ENCODE measurements at regions not wholly inside any gene's neighbourhood (a gene's known extent, or its start where the extent isn't known, plus 50 kb on each side); places are given as distances from the start of the nearest gene placed in this dataset.

DNA sequence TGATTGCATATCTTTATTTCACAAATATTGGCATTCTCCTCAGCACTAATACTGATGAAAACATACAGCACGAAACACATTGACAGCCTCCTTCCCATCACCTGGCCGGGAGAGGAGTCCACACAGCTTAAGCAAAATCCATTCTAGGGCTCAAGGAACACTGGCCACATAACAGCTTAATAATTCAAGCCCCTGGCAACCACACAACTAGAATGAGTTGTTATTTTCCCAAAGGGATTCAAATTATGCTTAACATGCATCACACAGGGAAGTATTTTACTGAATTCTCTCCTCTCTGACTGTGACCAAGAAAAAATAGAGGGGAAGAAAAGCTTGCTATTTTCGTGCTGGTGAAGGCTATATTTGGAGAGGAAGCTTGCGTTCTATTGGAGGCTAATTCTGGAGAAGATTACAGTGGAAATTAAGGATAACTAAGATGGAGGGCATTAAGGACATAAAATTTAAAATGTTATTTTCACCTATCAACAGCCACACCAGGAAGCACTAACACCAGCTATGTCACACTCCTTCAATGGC, 198.5 kb downstream of the ADGRG6 start:
- DNase-seq (ENCODE audit: low spot score), result no peak

DNA sequence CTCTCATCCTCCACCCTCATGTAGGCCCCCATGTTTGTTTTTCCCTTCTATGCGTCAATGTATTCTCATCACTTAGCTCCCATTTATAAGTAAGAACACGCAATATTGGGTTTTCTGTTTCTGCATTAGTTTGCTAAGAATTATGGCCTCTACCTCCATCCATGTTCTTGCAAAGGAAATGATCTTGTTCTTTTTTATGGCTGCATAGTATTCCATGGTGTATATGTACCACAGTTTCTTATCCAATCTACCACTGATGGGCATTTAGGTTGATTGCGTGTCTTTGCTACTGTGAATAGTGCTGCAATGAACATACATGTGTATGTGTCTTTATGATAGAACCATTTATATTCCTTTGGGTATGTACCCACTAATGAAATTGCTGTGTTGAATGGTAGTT, 200.0 kb downstream of the ADGRG6 start:
- no peak for DNase-seq (ENCODE audit: low spot score)

DNA sequence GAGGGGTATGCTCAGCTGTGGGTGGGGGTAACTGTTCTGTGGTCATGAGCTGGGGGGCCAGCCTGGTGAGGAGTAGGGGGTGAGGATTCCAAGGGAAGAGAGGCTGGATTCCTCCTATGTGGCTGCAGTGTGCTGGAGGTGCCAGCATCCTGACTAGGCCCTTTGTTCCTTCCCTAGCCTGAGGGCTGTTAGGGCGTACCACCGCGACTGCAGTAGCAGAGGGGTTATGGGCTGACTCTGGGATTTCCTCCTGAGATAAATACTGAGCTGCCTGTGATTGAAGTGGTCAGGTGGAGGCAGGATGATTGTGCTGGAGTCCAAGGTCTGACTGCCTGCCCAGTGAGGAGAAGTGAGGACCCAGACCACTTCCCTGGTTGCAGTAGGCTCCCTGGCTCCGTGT, 205.3 kb downstream of the ADGRG6 start:
- no peak for DNase-seq (ENCODE audit: low spot score)

- no peak for DNase-seq (ENCODE audit: low spot score)
Observed at GRCh38 chr6:142510211-142510610, 208.4 kb downstream of the ADGRG6 start.

DNA sequence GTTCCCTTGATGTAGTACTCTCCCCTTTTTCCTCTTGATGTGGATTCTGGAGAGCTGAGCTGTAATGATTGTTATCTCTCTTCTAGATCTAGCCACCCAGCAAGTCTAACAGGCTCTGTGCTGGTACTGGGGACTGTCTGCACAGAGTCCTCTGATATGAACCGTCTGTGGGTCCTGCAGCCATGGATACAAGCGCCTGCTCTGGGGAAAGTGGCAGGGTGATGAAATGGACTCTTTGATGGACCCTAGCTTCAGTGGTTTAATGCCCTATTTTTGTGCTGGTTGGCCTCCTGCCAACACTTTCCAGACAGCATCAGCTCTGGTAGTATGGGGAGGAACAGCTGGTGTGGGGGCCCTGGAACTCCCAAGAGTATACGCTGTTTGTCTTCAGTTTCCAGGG, 216.3 kb downstream of the ADGRG6 start:
- no peak for DNase-seq (ENCODE audit: low spot score)

- no peak for DNase-seq (ENCODE audit: low spot score)
Observed at GRCh38 chr6:142518761-142519160, 217.0 kb downstream of the ADGRG6 start.

DNA sequence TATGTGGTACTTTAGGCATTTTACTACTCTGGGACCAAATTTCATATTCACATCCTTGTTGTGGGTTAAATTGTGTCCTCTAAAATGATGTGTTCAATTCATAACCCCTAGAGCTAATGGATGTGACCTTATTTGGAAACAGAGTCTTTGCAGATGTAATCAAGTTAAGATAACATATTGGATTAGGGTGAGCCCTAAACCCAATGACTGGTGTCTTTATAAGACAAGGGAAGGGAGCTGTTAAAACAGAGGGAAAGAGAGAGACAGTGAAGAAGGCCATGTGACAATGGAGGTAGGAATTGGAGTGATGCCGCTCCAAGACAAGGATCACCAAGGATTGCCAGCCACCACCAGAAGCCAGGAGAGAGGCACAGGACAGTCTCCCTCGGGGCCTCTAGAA, 220.0 kb downstream of the ADGRG6 start:
- no peak for DNase-seq (ENCODE audit: low spot score)

DNA sequence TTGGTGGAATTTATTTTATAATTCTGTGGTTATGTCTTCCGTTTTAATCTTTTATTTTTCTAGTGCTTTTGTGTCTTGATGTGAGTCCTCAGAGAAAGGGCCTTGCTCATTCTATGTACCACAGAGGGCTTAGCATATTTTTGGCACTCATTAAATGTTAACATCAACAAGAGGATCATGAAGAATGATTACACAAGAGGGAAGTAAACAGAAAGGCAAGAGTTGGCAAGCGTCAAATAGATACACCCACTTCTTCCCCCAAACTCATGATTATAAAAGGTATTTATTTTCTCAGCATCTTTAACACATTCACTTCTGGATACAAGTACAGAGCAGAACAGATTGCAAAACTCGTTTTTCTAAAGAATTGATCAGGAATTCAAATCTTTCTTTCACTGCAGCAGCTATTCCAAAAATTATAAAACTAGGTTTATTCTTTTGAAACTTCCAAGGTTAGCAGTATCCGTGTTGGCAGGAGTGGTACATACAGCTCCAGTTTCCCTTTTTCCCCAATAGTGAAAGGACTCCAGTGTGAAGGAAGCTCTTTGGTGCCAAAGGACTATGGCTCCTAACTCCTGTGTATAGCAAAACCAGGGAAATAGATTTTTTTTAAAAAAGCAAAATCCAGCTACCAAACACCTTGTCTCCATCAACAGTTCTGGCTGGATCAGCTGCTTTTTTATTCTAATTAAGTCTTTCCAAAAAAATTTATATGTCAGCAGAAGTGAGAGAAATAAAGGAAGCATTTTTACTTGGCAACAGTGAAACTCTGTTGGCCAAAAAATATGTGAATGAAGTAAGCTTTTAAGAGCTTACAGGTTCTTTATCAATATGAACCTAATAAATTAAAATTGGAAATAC, 221.9 kb downstream of the ADGRG6 start:
- no peak for DNase-seq (ENCODE audit: low spot score)

DNA sequence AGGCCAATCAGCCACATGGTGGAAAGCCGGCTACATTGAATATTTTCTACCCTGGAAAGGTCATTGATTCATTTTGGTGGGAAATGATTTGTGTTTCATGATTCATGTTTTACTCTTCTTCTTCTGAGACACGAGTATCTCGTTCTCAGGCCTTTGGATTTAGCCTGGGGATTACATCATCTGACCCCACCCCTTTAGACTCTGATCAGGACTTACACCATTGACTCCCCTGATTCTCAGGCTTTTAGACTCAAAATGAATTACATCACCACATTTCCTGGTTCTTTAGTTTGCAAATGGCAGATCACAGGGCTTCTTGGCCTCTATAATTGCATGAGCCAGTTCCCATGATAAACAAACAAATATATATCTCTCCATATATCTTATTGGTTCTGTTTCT, 228.8 kb downstream of the ADGRG6 start:
- DNase-seq (ENCODE audit: low spot score), result no peak

- no peak for DNase-seq (ENCODE audit: low spot score)
Observed at GRCh38 chr6:142531727-142532126, 229.9 kb downstream of the ADGRG6 start.

- no peak for DNase-seq (ENCODE audit: low spot score)
Observed at GRCh38 chr6:142534076-142534475, 232.3 kb downstream of the ADGRG6 start.

GRCh38 chr6:142534484-142534883, 232.7 kb downstream of the ADGRG6 start:
- DNase-seq (ENCODE audit: low spot score), result no peak

DNA sequence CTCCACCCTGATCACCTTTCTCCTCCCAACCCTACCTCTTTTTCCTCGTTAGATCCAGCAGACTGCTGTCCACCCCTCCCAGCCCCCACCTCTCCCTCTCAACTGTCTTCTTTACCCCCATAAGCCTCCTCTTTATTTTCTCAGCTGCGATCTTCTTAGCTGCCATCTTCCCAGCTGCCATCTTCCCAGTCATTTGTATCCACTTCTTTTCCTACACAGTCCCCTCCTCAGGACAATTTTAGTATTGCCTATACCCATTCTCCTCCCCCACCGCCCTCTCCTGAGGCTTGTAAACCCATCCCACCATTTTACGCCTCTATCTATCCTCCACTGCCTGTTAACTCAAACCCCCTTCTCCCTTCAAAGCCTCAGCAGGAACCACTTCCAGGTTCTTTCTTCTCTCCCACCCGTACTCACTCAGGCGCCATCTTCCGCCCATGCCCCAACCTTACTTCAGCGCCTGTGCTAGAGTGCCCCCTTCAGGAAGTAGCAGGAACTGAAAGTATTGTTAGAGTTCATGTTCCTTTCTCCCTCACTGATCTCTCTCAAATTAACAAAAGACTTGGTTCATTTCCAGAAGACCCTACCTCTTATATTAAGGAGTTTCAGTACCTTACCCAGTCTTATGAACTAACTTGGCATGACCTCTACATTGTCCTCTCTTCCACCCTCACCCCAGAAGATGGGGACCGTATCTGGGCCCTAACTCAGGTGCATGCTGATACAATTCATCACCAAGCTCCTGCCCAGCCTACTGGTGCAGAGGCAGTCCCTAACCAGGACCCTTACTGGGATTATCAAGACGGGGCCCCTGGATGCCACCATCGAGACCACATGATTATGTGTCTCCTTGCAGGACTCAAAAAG, 236.0 kb downstream of the ADGRG6 start:
- peak; percentile 9 for DNase-seq (ENCODE audit: low spot score)

DNA sequence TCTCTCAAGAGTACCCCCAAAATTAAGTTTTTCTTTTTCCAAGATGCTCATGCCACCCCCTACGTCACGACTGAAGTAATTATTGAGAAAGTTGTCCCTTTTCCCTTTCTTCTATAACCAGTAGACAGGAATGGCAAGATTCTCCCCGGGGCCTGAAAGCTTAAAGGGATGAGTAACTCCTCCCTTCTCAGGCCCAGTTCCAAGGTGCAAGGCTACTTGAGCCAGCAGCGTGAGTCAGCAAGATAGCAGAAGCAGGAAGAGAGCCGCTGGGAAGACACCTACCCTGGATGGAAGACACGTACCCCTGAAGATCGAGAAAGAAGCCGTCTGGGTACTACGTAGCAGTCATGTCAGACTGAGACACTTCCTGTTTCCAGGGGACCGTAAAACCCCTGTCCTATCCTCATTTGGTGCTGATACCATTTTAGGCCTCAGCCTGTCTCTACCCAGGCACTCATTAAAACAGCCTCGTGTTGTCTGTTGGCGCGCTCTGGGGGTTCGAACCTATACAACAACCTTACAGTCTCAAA, 241.0 kb downstream of the ADGRG6 start:
- DNase-seq (ENCODE audit: low spot score), result no peak

DNA sequence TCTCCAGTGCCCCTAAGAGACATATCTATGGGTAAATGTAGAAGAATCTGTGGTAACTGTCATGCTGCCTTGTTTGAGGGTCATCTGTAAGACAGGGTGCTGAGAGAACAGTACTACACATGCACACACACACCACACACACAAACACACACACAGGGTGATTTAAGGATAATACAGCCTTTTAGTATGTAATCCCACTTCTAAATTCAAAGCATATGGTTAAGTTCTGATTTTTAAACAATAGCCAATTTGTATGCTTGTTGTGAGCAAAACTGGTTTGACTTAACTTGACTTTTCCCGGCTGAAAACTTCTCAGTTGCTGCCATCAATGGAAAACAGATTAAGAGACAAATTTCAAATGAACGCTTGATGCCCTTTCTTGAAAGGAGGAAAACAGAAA, 241.8 kb downstream of the ADGRG6 start:
- no peak for DNase-seq (ENCODE audit: low spot score)

- peak; percentile 24 for DNase-seq (ENCODE audit: low spot score)
Observed at GRCh38 chr6:142544199-142544838, 242.5 kb downstream of the ADGRG6 start.

DNA sequence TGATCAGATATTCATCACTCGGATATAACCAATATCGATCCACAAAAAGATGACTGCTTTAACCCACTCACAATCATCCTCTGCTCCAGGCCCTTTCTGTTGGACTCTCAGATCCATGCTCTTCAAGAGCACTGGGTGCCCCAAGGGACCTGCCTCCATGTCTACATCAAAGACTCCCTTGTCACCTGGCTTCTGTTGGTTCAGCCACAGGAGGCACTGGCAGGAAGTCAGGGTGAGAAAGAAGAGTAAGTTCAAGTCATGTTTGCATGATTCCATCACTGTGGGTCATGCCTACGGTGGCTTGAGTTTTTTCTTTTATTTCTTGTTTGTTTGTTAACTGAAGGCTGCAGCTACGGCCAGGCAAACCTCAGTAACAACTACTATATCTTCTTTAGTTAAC, 243.3 kb downstream of the ADGRG6 start:
- DNase-seq (ENCODE audit: low spot score), result peak; percentile 6

DNA sequence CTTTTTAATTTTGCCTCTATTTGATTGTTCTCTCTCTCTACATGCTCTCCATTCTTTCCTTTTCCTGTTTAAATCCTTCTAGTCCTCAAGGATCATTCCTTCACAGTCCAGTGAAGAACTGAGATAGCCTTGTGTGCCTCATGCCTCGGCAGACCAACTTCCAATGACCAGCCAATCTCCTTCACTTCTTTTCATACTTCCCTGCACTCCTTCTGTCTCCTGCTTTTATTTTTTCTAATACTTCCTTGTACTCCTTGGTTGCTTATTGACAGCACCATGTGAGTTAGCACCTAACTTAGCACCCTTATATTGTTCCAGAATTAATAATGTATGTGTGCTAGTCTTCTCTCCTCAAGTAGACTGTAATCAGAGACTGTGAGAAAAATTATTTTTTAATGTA, 246.8 kb downstream of the ADGRG6 start:
- no peak for DNase-seq (ENCODE audit: low spot score)

DNA sequence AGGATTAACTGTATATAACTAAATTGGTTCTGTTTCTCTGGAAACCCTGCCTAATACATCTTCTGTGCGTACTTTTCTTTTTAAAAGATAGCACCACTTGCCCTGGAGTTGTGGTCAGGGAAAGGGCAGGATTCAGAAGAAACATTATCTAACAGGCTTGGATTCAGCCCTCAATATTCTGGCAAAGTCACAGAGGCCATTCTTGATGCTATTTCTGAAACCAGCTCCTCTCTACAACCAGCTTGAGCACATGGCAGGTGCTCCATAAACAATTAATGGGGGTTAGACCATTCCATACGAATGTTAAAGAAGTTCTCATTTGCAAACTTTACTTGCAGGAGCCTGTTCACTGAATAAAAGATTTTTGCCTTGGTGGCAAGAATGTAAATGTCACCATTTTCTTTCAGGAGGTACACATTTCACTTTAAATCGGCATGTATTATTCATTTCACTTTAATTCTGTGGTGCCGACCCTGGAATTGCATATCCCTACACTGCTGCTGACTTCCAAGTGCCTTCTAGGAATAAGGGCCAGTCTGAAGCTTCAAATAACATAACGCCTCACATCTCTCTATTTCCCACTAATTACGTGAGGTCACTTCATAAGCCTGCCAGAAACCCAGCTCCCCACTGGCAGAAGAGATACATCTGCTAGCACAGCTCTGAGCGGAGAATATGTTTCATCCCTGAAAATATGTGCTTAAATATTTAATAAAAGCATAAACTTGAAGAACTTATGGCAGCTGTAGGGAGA, 248.7 kb downstream of the ADGRG6 start:
- no peak for DNase-seq (ENCODE audit: low spot score)

DNA sequence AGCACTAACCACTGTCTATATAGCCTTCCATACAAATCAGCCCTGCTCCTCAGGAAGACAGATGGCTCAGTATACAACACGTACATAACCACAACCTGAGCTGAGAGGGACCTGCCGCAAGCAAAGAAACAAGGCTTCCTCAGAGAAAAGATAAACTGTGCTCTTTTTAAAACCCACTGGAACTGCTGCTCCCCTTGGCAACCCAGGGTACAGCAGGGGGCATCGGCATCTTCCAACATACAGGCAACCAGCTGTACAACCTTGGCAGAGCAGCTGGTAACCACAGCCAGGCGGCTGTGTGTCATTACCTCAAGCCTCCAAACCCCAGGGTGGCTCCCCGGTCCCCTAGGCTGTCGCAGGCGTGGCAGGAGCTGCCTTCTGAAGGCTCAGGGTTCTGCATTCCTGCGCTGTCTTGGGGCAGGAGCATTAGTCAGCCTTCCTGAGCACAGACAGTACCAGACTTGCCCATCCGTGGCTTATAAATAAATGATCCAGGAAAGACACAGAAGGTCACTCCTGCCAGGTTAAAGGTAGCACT, 249.5 kb downstream of the ADGRG6 start:
- DNase-seq (ENCODE audit: low spot score), result no peak

- DNase-seq (ENCODE audit: low spot score), result no peak
Observed at GRCh38 chr6:142558786-142559185, 257.0 kb downstream of the ADGRG6 start.

Data from activated CD4-positive, alpha-beta T cell treated with anti-CD3 and anti-CD28 coated beads, Interleukin-2, Interleukin-4, amounts not matched to agents 100 ng/mL and 50 ng/mL, durations not matched to agents 16 hours and 8 hours (primary cell).